GF-D8 (cell line): ENCODE measurements at regions not wholly inside any gene's neighbourhood (a gene's known extent, or its start where the extent isn't known, plus 50 kb on each side); places are given as distances from the start of the nearest gene placed in this dataset.

ENCODE experiments used
- DNase-seq: peaks from one replicate; lab custom pipeline; 2025; lab: John Stamatoyannopoulos, UW

DNA sequence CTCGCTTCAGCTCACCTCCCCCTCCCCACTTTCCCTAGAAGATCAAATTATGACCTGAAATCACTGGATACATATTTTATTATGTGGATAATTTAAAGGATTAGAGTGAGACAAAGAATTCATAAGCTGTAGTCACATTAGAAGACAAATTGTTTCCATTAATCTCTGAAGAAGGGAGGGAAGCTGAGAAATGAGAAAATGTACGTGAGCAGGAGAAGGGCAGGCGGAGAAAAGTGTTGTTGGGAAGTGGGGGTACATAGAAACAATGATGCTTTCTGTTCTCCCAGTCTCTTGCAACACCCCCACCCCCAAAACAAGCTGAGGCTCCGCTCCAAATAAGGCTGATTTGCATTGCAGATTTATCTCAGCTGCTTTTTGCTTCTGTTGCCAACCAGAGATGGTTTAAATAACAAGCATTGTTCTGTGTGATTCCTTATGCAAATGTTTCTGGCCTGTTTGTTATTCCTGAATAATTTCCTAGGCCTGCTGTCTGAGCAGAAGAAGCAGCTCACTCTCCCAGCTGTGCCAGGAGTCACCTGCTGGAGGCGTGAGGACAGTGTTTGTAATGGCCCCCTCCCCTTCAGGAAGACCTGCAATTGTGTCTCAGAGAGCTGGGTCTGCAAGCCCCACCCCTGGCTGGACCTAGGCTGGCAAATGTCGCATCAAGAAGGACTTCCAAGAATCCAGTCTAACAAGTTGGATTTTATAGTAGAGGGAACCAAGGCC, 121.8 kb upstream of the TNR start:
- DNase-seq: no peak

DNA sequence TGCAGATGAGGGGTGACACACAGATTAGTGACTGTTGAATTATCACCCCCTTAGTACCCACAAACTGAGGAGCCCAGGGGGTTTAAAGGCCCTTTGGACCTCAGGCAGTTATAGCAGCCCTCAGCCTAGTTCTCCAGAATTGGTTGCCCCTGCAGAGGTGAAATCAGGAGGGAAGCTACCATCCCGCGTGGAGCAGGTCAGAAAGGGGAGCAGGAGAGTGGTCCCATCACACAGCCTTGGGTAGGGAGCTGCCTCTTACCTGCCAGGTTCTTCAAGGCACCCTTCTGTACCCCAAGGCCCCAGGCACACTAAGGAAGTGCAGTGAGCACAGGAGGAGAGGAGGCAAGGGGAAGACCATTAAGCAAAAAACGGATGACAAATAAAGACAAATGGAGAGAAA, 121.2 kb upstream of the TNR start:
- no peak for DNase-seq

- no peak for DNase-seq
Measured at GRCh38 chr1:175864183-175864582, 120.8 kb upstream of the TNR start.

- no peak for DNase-seq
Measured at GRCh38 chr1:175863299-175864050, 120.1 kb upstream of the TNR start.

GRCh38 chr1:175862408-175862807, 119.0 kb upstream of the TNR start:
- no peak for DNase-seq

- DNase-seq: no peak
Measured at GRCh38 chr1:175861626-175862367, 118.4 kb upstream of the TNR start.

DNA sequence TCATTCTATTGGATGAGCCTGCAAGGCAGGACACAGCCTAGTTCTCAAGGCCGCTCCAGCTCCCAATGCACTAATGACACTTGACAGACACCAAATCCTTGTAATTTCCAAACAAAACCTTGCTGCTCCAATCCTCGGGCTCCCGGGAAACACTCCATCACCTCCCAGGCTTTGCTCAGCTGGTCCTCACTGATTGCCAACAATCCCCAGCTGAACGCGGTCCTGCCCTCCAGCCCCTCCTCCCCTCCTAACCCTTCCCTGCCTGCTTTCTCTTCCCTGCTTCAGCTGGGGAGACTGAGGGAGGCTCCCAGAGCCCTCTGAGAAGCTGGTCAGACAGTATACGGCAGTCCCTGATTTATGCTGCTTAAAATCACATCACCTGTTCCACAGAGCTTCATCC, 114.4 kb upstream of the TNR start:
- no peak for DNase-seq

- no peak for DNase-seq
Measured at GRCh38 chr1:175853681-175854080, 110.3 kb upstream of the TNR start.

DNA sequence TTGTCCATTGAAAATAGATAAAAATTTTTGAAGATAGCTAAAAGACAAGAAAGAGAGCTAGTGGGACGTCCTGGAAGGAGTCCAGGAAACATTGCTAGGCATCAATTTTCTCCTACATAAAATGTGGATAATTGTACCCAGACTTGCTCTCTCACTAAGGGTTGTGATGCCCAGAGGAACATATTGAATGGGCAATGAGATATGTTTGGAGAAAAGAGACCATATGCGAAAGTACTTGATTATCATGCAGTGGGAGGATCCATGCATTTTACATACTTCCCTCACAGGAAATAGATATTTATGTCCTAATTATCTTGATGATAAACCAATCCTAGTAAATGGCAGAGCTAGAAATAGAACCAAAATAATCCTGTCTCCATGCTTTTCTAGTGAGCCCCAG, 108.4 kb upstream of the TNR start:
- DNase-seq: no peak

DNA sequence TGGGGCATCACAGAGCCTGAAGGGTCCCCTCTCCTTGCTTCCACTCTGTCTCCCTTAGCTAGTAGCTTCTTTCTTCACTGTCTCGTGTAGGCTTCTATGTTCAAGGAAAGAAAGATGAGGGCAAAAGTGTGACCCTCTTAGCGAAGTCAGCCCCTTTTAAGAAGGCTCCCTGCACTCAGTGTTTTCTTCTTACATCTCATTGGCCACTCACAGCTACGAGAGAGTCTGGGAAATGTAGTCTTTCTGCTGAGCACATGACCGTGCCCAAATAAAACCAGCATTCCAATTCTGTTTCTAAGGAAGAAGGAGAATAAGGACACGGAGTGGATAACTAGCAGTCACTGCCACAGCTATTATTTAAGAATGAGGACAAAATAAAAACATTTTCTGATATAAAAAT, 104.9 kb upstream of the TNR start:
- no peak for DNase-seq

DNA sequence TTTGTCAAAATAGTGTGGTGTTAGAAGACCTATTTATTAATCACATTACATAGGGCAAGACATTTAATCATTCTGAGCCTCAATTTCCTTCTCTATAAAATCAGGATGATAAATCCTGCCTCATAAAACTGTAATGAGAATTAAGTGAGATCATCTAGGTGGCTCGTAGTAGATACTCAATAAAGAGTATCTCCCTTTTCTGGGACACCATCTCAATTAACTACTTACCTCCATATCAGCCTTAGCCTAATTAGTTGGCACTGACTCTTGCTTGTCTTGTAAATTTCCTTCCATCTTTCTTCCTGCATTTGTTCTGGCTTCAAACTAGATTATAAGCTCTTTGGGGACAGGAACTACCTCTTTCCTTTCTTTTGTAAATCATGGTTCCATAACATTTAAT, 102.6 kb upstream of the TNR start:
- no peak for DNase-seq

GRCh38 chr1:175845338-175845737, 101.9 kb upstream of the TNR start:
- no peak for DNase-seq

DNA sequence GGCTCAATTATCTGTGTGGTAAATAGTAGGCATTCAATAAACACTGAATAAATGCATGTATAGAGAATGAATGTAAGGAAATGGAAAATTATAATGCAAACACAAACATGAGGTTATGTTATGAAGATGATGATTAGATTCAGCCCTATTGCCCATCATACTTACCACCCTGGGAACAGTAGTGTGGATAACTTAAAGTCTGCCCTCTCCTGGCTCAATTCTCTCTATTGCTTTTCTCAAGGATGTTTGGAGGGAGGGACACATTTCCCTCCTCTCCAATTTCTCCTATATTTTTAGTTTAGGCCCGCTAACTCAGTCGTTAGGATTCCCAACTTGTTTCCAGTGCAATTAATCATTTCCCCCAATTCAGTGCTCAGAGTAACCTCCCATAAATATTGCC, 101.5 kb upstream of the TNR start:
- no peak for DNase-seq

- no peak for DNase-seq
Measured at GRCh38 chr1:175842550-175842949, 99.2 kb upstream of the TNR start.

DNA sequence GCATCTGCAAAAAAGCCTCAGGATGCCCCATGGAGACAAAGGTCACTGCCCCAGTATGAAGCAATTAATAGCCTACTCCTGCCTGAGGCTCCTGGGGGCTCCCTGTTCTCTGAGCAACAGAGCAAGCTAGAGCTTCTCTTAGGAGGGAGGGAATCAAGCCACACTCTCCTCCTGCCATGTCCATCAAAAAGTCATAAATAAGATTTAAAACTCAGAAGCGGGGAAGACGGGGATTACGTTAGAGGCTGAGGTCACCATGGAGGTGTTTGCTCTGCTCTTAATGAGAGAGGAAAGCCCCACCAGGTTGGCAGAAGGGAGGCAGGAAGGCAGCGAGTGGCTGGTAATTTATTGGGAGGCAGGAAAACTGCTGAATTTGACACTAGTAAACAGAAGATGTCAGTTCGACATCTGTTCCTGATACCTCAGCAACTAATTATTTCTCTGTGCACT, 98.4 kb upstream of the TNR start:
- no peak for DNase-seq

DNA sequence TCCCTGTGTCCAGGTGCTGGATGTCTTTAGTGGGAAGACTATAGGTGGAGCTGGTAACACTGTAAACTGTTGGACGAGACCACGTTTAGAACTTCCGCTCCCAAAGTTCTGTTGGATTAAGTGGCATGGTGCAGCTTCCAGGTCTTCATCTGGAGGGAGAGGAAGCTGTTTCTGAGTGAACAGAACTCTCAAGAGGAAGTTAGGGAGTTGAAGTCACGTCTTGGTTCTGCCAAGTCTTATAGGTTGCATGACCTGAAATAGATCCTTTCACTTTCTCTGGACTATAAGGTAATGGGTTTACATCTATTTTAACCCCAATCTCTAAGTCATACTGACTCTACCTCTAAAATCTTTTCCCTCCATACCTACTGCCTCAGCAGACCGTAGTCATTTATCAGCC, 97.4 kb upstream of the TNR start:
- DNase-seq: no peak

GRCh38 chr1:175839779-175840669, 96.6 kb upstream of the TNR start:
- DNase-seq: peak; percentile 41

GRCh38 chr1:175834597-175834996, 91.2 kb upstream of the TNR start:
- DNase-seq: no peak

DNA sequence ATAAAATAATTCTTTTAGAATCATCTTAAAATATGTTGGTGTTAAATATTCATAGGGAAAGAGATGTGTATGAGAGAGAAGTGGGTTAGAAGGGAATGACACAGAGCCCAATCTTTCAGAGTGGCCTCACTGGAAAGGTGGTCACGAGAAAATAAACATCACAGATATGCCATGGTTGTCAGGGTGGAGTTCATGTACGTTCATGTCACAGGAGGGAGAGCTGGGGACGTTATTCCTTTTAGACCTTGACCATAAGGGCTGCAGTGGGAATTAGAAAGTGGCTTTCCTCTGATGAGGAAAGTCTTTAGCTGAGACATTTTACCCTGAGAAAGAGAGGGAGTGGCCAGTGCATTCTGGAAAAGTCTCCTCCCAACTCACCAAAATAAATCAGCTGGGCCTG, 90.6 kb upstream of the TNR start:
- DNase-seq: no peak

DNA sequence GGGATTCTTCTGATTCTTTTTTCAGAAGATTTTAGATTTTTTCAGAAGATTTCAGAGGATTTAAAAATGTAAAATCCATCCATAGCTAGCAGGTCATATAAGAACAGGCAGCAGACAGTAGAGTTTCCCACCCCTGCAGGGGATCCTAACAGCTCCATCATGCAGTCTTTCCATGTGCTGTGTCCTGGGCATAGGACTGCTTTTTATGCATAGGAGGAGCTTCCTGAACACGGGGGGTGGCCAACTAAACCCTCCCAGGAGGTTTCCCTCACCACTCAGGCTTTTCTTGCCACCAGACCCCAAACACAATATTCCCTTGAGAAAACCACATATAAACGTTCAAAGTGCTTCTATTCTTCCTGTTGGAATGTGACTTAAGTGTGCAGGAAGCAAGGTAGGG, 90.1 kb upstream of the TNR start:
- no peak for DNase-seq

- no peak for DNase-seq
Measured at GRCh38 chr1:175830500-175830899, 87.1 kb upstream of the TNR start.

GRCh38 chr1:175829845-175830244, 86.5 kb upstream of the TNR start:
- DNase-seq: no peak
